OCI-LY7 (cell line): ENCODE measurements at regions not wholly inside any gene's neighbourhood (a gene's known extent, or its start where the extent isn't known, plus 50 kb on each side); places are given as distances from the start of the nearest gene placed in this dataset.

Experiments
- CTCF ChIP-seq: fragments of 200-600 bp; sonication (generic); conservative IDR thresholded peaks from 2 replicates; pipeline ENCODE4 v1.5.1; 2014; ENCODE audit warnings: mild to moderate bottlenecking, antibody characterized with exemption, low read length, moderate library complexity, mixed read lengths
- EZH2phosphoT487 ChIP-seq: fragments of 200-600 bp; sonication (generic); IDR thresholded peaks from 2 replicates; pipeline ENCODE4 v1.6.1; 2018; ENCODE audit warnings: low read depth, borderline replicate concordance, mild to moderate bottlenecking, mixed run types, antibody characterized with exemption, low read length, moderate library complexity, mixed read lengths

GRCh38 chr6:144647406-144647964 is 362.4 kb downstream of the UTRN start:
- TF ChIP-seq CTCF (no peak), EZH2phosphoT487 (no peak)
